ENCODE measurements at regions not wholly inside any gene's neighbourhood (a gene's known extent, or its start where the extent isn't known, plus 50 kb on each side); places are given as distances from the start of the nearest gene placed in this dataset.

GRCh38 chr9:103821115-103821514 lies 273.0 kb upstream of the SMC2 start:
- no peaks in the 10 kb centered on the region for H3K9me3 ChIP-seq (ENCODE audit: control insufficient read depth in 2 of 2, insufficient read depth in 1 of 2, low read depth in 1 of 2, low read length in 1 of 2)
- H3K36me3 ChIP-seq (ENCODE audit: control insufficient read depth in 3 of 3, insufficient read depth in 2 of 3, low read depth in 1 of 3, low read length in 3 of 3): no peaks in the 10 kb centered on the region
- H3K27me3 ChIP-seq (ENCODE audit: control insufficient read depth in 3 of 3, insufficient read depth in 3 of 3, low read length in 3 of 3): no peaks in the 10 kb centered on the region
- no peak overlapping the region for H3K4me3 ChIP-seq (ENCODE audit: low read depth in 1 of 3, low read length in 3 of 3)
- DNase-seq (no peak), FAIRE-seq (no peak)
- no peak overlapping the region for H3K27ac ChIP-seq (ENCODE audit: low read depth in 1 of 3, low read length in 2 of 3)
- no peaks in the 10 kb centered on the region for H3K4me1 ChIP-seq (ENCODE audit: control insufficient read depth in 3 of 3, insufficient read depth in 2 of 3, low read depth in 1 of 3, low read length in 2 of 3)
- 83 to 88% (median 86%) methylated on average over 1 of the region's 1 CpG for WGBS, 3 donors

GRCh38 chr9:103837940-103838339 lies 256.2 kb upstream of the SMC2 start:
- H3K9me3 ChIP-seq (ENCODE audit: control insufficient read depth in 2 of 2, insufficient read depth in 1 of 2, low read depth in 1 of 2, low read length in 1 of 2): no peaks in the 10 kb centered on the region
- no peak overlapping the region for H3K4me3 ChIP-seq (ENCODE audit: low read depth in 1 of 3, low read length in 3 of 3)
- no peak for DNase-seq
- H3K36me3 ChIP-seq (ENCODE audit: control insufficient read depth in 3 of 3, insufficient read depth in 2 of 3, low read depth in 1 of 3, low read length in 3 of 3): no peaks in the 10 kb centered on the region
- no peaks in the 10 kb centered on the region for H3K4me1 ChIP-seq (ENCODE audit: control insufficient read depth in 3 of 3, insufficient read depth in 2 of 3, low read depth in 1 of 3, low read length in 2 of 3)
- WGBS, 3 donors: 13 to 52% (median 18%) methylated on average over 1 of the region's 1 CpG
- no peaks in the 10 kb centered on the region for H3K27me3 ChIP-seq (ENCODE audit: control insufficient read depth in 3 of 3, insufficient read depth in 3 of 3, low read length in 3 of 3)
- no peak overlapping the region for H3K27ac ChIP-seq (ENCODE audit: low read depth in 1 of 3, low read length in 2 of 3)
- no peak for FAIRE-seq

GRCh38 chr9:103839197-103839596 lies 254.9 kb upstream of the SMC2 start:
- WGBS, 3 donors: 82 to 91% (median 85%) methylated on average over 1 of the region's 1 CpG

GRCh38 chr9:103867886-103868285 lies 226.2 kb upstream of the SMC2 start:
- WGBS, 3 donors: 23 to 60% (median 46%) methylated on average over 1 of the region's 1 CpG
- Histone ChIP-seq H3K27me3 (ENCODE audit: control insufficient read depth in 3 of 3, insufficient read depth in 3 of 3, low read length in 3 of 3) (no peaks in the 10 kb centered on the region), H3K27ac (ENCODE audit: low read depth in 1 of 3, low read length in 2 of 3) (no peak overlapping the region), H3K4me3 (ENCODE audit: low read depth in 1 of 3, low read length in 3 of 3) (no peak overlapping the region), H3K4me1 (ENCODE audit: control insufficient read depth in 3 of 3, insufficient read depth in 2 of 3, low read depth in 1 of 3, low read length in 2 of 3) (no peaks in the 10 kb centered on the region), H3K36me3 (ENCODE audit: control insufficient read depth in 3 of 3, insufficient read depth in 2 of 3, low read depth in 1 of 3, low read length in 3 of 3) (no peaks in the 10 kb centered on the region), H3K9me3 (ENCODE audit: control insufficient read depth in 2 of 2, insufficient read depth in 1 of 2, low read depth in 1 of 2, low read length in 1 of 2) (no peaks in the 10 kb centered on the region)
- FAIRE-seq: peak; percentile 26
- no peak for DNase-seq

More at GRCh38 chr9:103839197-103839596, 254.9 kb upstream of the SMC2 start:
- H3K27me3 ChIP-seq (ENCODE audit: control insufficient read depth in 3 of 3, insufficient read depth in 3 of 3, low read length in 3 of 3): no peaks in the 10 kb centered on the region
- H3K4me3 ChIP-seq (ENCODE audit: low read depth in 1 of 3, low read length in 3 of 3): no peak overlapping the region
- FAIRE-seq (no peak), DNase-seq (no peak)
- H3K36me3 ChIP-seq (ENCODE audit: control insufficient read depth in 3 of 3, insufficient read depth in 2 of 3, low read depth in 1 of 3, low read length in 3 of 3): no peaks in the 10 kb centered on the region
- no peak overlapping the region for H3K27ac ChIP-seq (ENCODE audit: low read depth in 1 of 3, low read length in 2 of 3)
- no peaks in the 10 kb centered on the region for H3K9me3 ChIP-seq (ENCODE audit: control insufficient read depth in 2 of 2, insufficient read depth in 1 of 2, low read depth in 1 of 2, low read length in 1 of 2)
- H3K4me1 ChIP-seq (ENCODE audit: control insufficient read depth in 3 of 3, insufficient read depth in 2 of 3, low read depth in 1 of 3, low read length in 2 of 3): no peaks in the 10 kb centered on the region

- H3K4me1 ChIP-seq (ENCODE audit: control insufficient read depth in 3 of 3, insufficient read depth in 2 of 3, low read depth in 1 of 3, low read length in 2 of 3): no peaks in the 10 kb centered on the region
- no peak overlapping the region for H3K27ac ChIP-seq (ENCODE audit: low read depth in 1 of 3, low read length in 2 of 3)
- no peak overlapping the region for H3K4me3 ChIP-seq (ENCODE audit: low read depth in 1 of 3, low read length in 3 of 3)
- FAIRE-seq (no peak), DNase-seq (no peak)
- WGBS, 3 donors: 76 to 85% (median 79%) methylated on average over 7 of the region's 7 CpGs
- no peaks in the 10 kb centered on the region for H3K9me3 ChIP-seq (ENCODE audit: control insufficient read depth in 2 of 2, insufficient read depth in 1 of 2, low read depth in 1 of 2, low read length in 1 of 2)
- H3K36me3 ChIP-seq (ENCODE audit: control insufficient read depth in 3 of 3, insufficient read depth in 2 of 3, low read depth in 1 of 3, low read length in 3 of 3): no peaks in the 10 kb centered on the region
- no peaks in the 10 kb centered on the region for H3K27me3 ChIP-seq (ENCODE audit: control insufficient read depth in 3 of 3, insufficient read depth in 3 of 3, low read length in 3 of 3)
These were observed 221.3 kb upstream of the SMC2 start for GRCh38 chr9:103872811-103873210.

- Histone ChIP-seq H3K4me3 (ENCODE audit: low read depth in 1 of 3, low read length in 3 of 3) (no peak overlapping the region), H3K27ac (ENCODE audit: low read depth in 1 of 3, low read length in 2 of 3) (no peak overlapping the region), H3K36me3 (ENCODE audit: control insufficient read depth in 3 of 3, insufficient read depth in 2 of 3, low read depth in 1 of 3, low read length in 3 of 3) (no peaks in the 10 kb centered on the region), H3K4me1 (ENCODE audit: control insufficient read depth in 3 of 3, insufficient read depth in 2 of 3, low read depth in 1 of 3, low read length in 2 of 3) (no peaks in the 10 kb centered on the region), H3K27me3 (ENCODE audit: control insufficient read depth in 3 of 3, insufficient read depth in 3 of 3, low read length in 3 of 3) (no peaks in the 10 kb centered on the region), H3K9me3 (ENCODE audit: control insufficient read depth in 2 of 2, insufficient read depth in 1 of 2, low read depth in 1 of 2, low read length in 1 of 2) (no peaks in the 10 kb centered on the region)
- FAIRE-seq (no peak), DNase-seq (no peak)
- 85 to 94% (median 91%) methylated on average over 2 of the region's 2 CpGs for WGBS, 3 donors
These were observed 212.7 kb upstream of the SMC2 start for GRCh38 chr9:103881419-103881818.

- Histone ChIP-seq H3K27me3 (ENCODE audit: control insufficient read depth in 3 of 3, insufficient read depth in 3 of 3, low read length in 3 of 3) (no peaks in the 10 kb centered on the region), H3K4me1 (ENCODE audit: control insufficient read depth in 3 of 3, insufficient read depth in 2 of 3, low read depth in 1 of 3, low read length in 2 of 3) (no peaks in the 10 kb centered on the region), H3K9me3 (ENCODE audit: control insufficient read depth in 2 of 2, insufficient read depth in 1 of 2, low read depth in 1 of 2, low read length in 1 of 2) (no peaks in the 10 kb centered on the region), H3K36me3 (ENCODE audit: control insufficient read depth in 3 of 3, insufficient read depth in 2 of 3, low read depth in 1 of 3, low read length in 3 of 3) (no peaks in the 10 kb centered on the region), H3K4me3 (ENCODE audit: low read depth in 1 of 3, low read length in 3 of 3) (no peak overlapping the region), H3K27ac (ENCODE audit: low read depth in 1 of 3, low read length in 2 of 3) (no peak overlapping the region)
- FAIRE-seq (no peak), DNase-seq (no peak)
These were observed 204.1 kb upstream of the SMC2 start for GRCh38 chr9:103889989-103890388.

- Histone ChIP-seq H3K27ac (ENCODE audit: low read depth in 1 of 3, low read length in 2 of 3) (no peak overlapping the region), H3K36me3 (ENCODE audit: control insufficient read depth in 3 of 3, insufficient read depth in 2 of 3, low read depth in 1 of 3, low read length in 3 of 3) (no peaks in the 10 kb centered on the region), H3K4me1 (ENCODE audit: control insufficient read depth in 3 of 3, insufficient read depth in 2 of 3, low read depth in 1 of 3, low read length in 2 of 3) (no peaks in the 10 kb centered on the region), H3K4me3 (ENCODE audit: low read depth in 1 of 3, low read length in 3 of 3) (no peak overlapping the region), H3K9me3 (ENCODE audit: control insufficient read depth in 2 of 2, insufficient read depth in 1 of 2, low read depth in 1 of 2, low read length in 1 of 2) (no peaks in the 10 kb centered on the region), H3K27me3 (ENCODE audit: control insufficient read depth in 3 of 3, insufficient read depth in 3 of 3, low read length in 3 of 3) (no peaks in the 10 kb centered on the region)
- WGBS, 3 donors: 45 to 49% (median 46%) methylated on average over 2 of the region's 2 CpGs
- DNase-seq (no peak), FAIRE-seq (no peak)
These were observed 199.9 kb upstream of the SMC2 start for GRCh38 chr9:103894184-103894583.

- Histone ChIP-seq H3K4me3 (ENCODE audit: low read depth in 1 of 3, low read length in 3 of 3) (no peak overlapping the region), H3K36me3 (ENCODE audit: control insufficient read depth in 3 of 3, insufficient read depth in 2 of 3, low read depth in 1 of 3, low read length in 3 of 3) (no peaks in the 10 kb centered on the region), H3K4me1 (ENCODE audit: control insufficient read depth in 3 of 3, insufficient read depth in 2 of 3, low read depth in 1 of 3, low read length in 2 of 3) (no peaks in the 10 kb centered on the region), H3K9me3 (ENCODE audit: control insufficient read depth in 2 of 2, insufficient read depth in 1 of 2, low read depth in 1 of 2, low read length in 1 of 2) (no peaks in the 10 kb centered on the region), H3K27ac (ENCODE audit: low read depth in 1 of 3, low read length in 2 of 3) (no peak overlapping the region), H3K27me3 (ENCODE audit: control insufficient read depth in 3 of 3, insufficient read depth in 3 of 3, low read length in 3 of 3) (no peaks in the 10 kb centered on the region)
- no peak for DNase-seq
- no peak for FAIRE-seq
- 0 to 31% (median 15%) methylated on average over 1 of the region's 1 CpG for WGBS, 3 donors
These were observed 195.6 kb upstream of the SMC2 start for GRCh38 chr9:103898550-103898949.
